ENCODE measurements at regions not wholly inside any gene's neighbourhood (a gene's known extent, or its start where the extent isn't known, plus 50 kb on each side); places are given as distances from the start of the nearest gene placed in this dataset.

GRCh38 chr2:7468955-7469354, 551.7 kb downstream of the RNF144A start:
- DNase-seq = no peak
- Mint-ChIP-seq H3K4me3 (no peak overlapping the region), H3K27ac (no peak overlapping the region), H3K27me3 (peaks cover 9% of the 10 kb centered on the region), H3K4me1 (no peaks in the 10 kb centered on the region), H3K9me3 (no peaks in the 10 kb centered on the region), H3K36me3 (ENCODE audit: low read depth) (no peaks in the 10 kb centered on the region)
- ChIA-PET CTCF (no interaction called here), POLR2A (no interaction called here)
- no peak for TF ChIP-seq CTCF (IDR thresholded peaks at IDR 0.05)
- intact Hi-C loops (cut with micrococcal nuclease) = no loop called here
- no peak for ATAC-seq (ENCODE audit: low read depth)

- H3K4me1 Mint-ChIP-seq = no peaks in the 10 kb centered on the region
- H3K36me3 Mint-ChIP-seq (ENCODE audit: low read depth) = no peaks in the 10 kb centered on the region
- H3K9me3 Mint-ChIP-seq = no peaks in the 10 kb centered on the region
- H3K4me3 Mint-ChIP-seq = no peak overlapping the region
- no peak for DNase-seq
- no peak overlapping the region for H3K27ac Mint-ChIP-seq
- no peak for ATAC-seq (ENCODE audit: low read depth)
- peaks cover 11% of the 10 kb centered on the region for H3K27me3 Mint-ChIP-seq
- intact Hi-C loops (cut with micrococcal nuclease) = no loop called here
- ChIA-PET CTCF (no interaction called here), POLR2A (no interaction called here)
- TF ChIP-seq CTCF (IDR thresholded peaks at IDR 0.05) = no peak
These were observed 554.0 kb downstream of the RNF144A start for GRCh38 chr2:7471185-7471584.

- no peak for TF ChIP-seq CTCF (IDR thresholded peaks at IDR 0.05)
- no peaks in the 10 kb centered on the region for H3K9me3 Mint-ChIP-seq
- ChIA-PET CTCF (no interaction called here), POLR2A (no interaction called here)
- no peaks in the 10 kb centered on the region for H3K36me3 Mint-ChIP-seq (ENCODE audit: low read depth)
- peaks cover 17% of the 10 kb centered on the region for H3K27me3 Mint-ChIP-seq
- no peaks in the 10 kb centered on the region for H3K4me1 Mint-ChIP-seq
- intact Hi-C loops (cut with micrococcal nuclease) = no loop called here
- no peak overlapping the region for H3K4me3 Mint-ChIP-seq
- DNase-seq = no peak
- no peak for ATAC-seq (ENCODE audit: low read depth)
- H3K27ac Mint-ChIP-seq = no peak overlapping the region
These were observed 555.3 kb downstream of the RNF144A start for GRCh38 chr2:7472465-7472864.

GRCh38 chr2:7473135-7473771, 556.0 kb downstream of the RNF144A start:
- intact Hi-C loops (cut with micrococcal nuclease) = no loop called here
- no peaks in the 10 kb centered on the region for H3K4me1 Mint-ChIP-seq
- TF ChIP-seq CTCF (IDR thresholded peaks at IDR 0.05) = no peak
- POLR2A ChIA-PET = no interaction called here
- no peaks in the 10 kb centered on the region for H3K36me3 Mint-ChIP-seq (ENCODE audit: low read depth)
- no peak overlapping the region for H3K4me3 Mint-ChIP-seq
- no peak overlapping the region for H3K27ac Mint-ChIP-seq
- H3K27me3 Mint-ChIP-seq = peaks cover 15% of the 10 kb centered on the region
- no peak for DNase-seq
- no peak for ATAC-seq (ENCODE audit: low read depth)
- H3K9me3 Mint-ChIP-seq = no peaks in the 10 kb centered on the region
- CTCF ChIA-PET = no interaction called here

- no peak for TF ChIP-seq CTCF (IDR thresholded peaks at IDR 0.05)
- CTCF ChIA-PET = no interaction called here
- intact Hi-C loops (cut with micrococcal nuclease) = no loop called here
- POLR2A ChIA-PET = no interaction called here
- Mint-ChIP-seq H3K4me3 (no peak overlapping the region), H3K9me3 (no peaks in the 10 kb centered on the region), H3K4me1 (no peaks in the 10 kb centered on the region), H3K27ac (no peak overlapping the region), H3K27me3 (peaks cover 11% of the 10 kb centered on the region), H3K36me3 (ENCODE audit: low read depth) (no peaks in the 10 kb centered on the region)
- ATAC-seq (ENCODE audit: low read depth) (no peak), DNase-seq (no peak)
These were observed 559.2 kb downstream of the RNF144A start for GRCh38 chr2:7476371-7476770.

Data from activated B cell treated with CpG ODN at 0.5 μM for 24 hours (primary cell).